ENCODE measurements at regions not wholly inside any gene's neighbourhood (a gene's known extent, or its start where the extent isn't known, plus 50 kb on each side); places are given as distances from the start of the nearest gene placed in this dataset.

- no peaks in the 10 kb centered on the region for H3K4me1 ChIP-seq (ENCODE audit: control insufficient read depth, extremely low read depth, insufficient read depth, low read length)
- FAIRE-seq (no peak), DNase-seq (ENCODE audit: low read depth, low spot score) (no peak)
- no peaks in the 10 kb centered on the region for H3K36me3 ChIP-seq (ENCODE audit: control insufficient read depth in 2 of 2, extremely low read depth in 1 of 2, insufficient read depth in 2 of 2, low read length in 2 of 2)
- no peaks in the 10 kb centered on the region for H3K9me1 ChIP-seq (ENCODE audit: control insufficient read depth, extremely low read depth, insufficient read depth, low read length)
- no peaks in the 10 kb centered on the region for H4K20me1 ChIP-seq (ENCODE audit: control insufficient read depth, extremely low read depth, insufficient read depth, low read length)
- TF ChIP-seq EZH2 (IDR thresholded peaks at IDR 0.05; ENCODE audit: low read length) (no peak), CTCF (optimal IDR thresholded peaks at IDR 0.05 in 1 of 3, IDR thresholded peaks at IDR 0.05 in 1 of 3, conservative IDR thresholded peaks at IDR 0.05 in 1 of 3; ENCODE audit: extremely low read depth in 1 of 3, insufficient read depth in 2 of 3, low read length in 3 of 3) (no peak)
- dilution Hi-C loops (cut with MboI; ENCODE audit: extremely low pct_ligation_motif_present, low sequenced_read_pairs) = loop anchor here (10.0 kb wide), 1 partner anchor 65 kb away; no protein-coding TSS in a partner anchor
- no peak overlapping the region for H3K4me2 ChIP-seq (ENCODE audit: control insufficient read depth, extremely low read depth, insufficient read depth, low read depth, low read length)
- no peak overlapping the region for H2AFZ ChIP-seq (ENCODE audit: control insufficient read depth, low read length)
- no peak overlapping the region for H3K9ac ChIP-seq (ENCODE audit: control insufficient read depth, extremely low read depth, insufficient read depth, low read length)
- H3K4me3 ChIP-seq (ENCODE audit: control insufficient read depth in 2 of 3, extremely low read depth in 1 of 3, insufficient read depth in 2 of 3, low read depth in 1 of 3, low read length in 3 of 3) = no peak overlapping the region
- no peaks in the 10 kb centered on the region for H3K27me3 ChIP-seq (ENCODE audit: control insufficient read depth, extremely low read depth, insufficient read depth, low read length)
- no peak overlapping the region for H3K27ac ChIP-seq (ENCODE audit: control insufficient read depth, insufficient read depth, low read length)
- H3K79me2 ChIP-seq (ENCODE audit: control insufficient read depth, insufficient read depth, low read length) = no peaks in the 10 kb centered on the region
- no peaks in the 10 kb centered on the region for H3K9me3 ChIP-seq (ENCODE audit: control insufficient read depth, low read depth, low read length)
These were observed 276.4 kb downstream of the SHOX2 start for GRCh38 chr3:157829786-157830185.

GRCh38 chr3:157824281-157824680 lies 281.9 kb downstream of the SHOX2 start:
- no peaks in the 10 kb centered on the region for H3K4me1 ChIP-seq (ENCODE audit: control insufficient read depth, extremely low read depth, insufficient read depth, low read length)
- H3K9me1 ChIP-seq (ENCODE audit: control insufficient read depth, extremely low read depth, insufficient read depth, low read length) = no peaks in the 10 kb centered on the region
- H3K27me3 ChIP-seq (ENCODE audit: control insufficient read depth, extremely low read depth, insufficient read depth, low read length) = no peaks in the 10 kb centered on the region
- FAIRE-seq = no peak
- H3K27ac ChIP-seq (ENCODE audit: control insufficient read depth, insufficient read depth, low read length) = no peak overlapping the region
- H3K79me2 ChIP-seq (ENCODE audit: control insufficient read depth, insufficient read depth, low read length) = no peaks in the 10 kb centered on the region
- H3K9ac ChIP-seq (ENCODE audit: control insufficient read depth, extremely low read depth, insufficient read depth, low read length) = no peak overlapping the region
- TF ChIP-seq CTCF (optimal IDR thresholded peaks at IDR 0.05 in 1 of 3, IDR thresholded peaks at IDR 0.05 in 1 of 3, conservative IDR thresholded peaks at IDR 0.05 in 1 of 3; ENCODE audit: extremely low read depth in 1 of 3, insufficient read depth in 2 of 3, low read length in 3 of 3) (no peak), EZH2 (IDR thresholded peaks at IDR 0.05; ENCODE audit: low read length) (no peak)
- H3K4me3 ChIP-seq (ENCODE audit: control insufficient read depth in 2 of 3, extremely low read depth in 1 of 3, insufficient read depth in 2 of 3, low read depth in 1 of 3, low read length in 3 of 3) = no peak overlapping the region
- dilution Hi-C loops (cut with MboI; ENCODE audit: extremely low pct_ligation_motif_present, low sequenced_read_pairs) = loop anchor here (10.0 kb wide), 1 partner anchor 59 kb away; no protein-coding TSS in a partner anchor
- H4K20me1 ChIP-seq (ENCODE audit: control insufficient read depth, extremely low read depth, insufficient read depth, low read length) = no peaks in the 10 kb centered on the region
- no peaks in the 10 kb centered on the region for H3K9me3 ChIP-seq (ENCODE audit: control insufficient read depth, low read depth, low read length)
- H3K4me2 ChIP-seq (ENCODE audit: control insufficient read depth, extremely low read depth, insufficient read depth, low read depth, low read length) = no peak overlapping the region
- no peak overlapping the region for H2AFZ ChIP-seq (ENCODE audit: control insufficient read depth, low read length)
- no peaks in the 10 kb centered on the region for H3K36me3 ChIP-seq (ENCODE audit: control insufficient read depth in 2 of 2, extremely low read depth in 1 of 2, insufficient read depth in 2 of 2, low read length in 2 of 2)
- no peak for DNase-seq (ENCODE audit: low read depth, low spot score)
